GM19468 (cell line): ENCODE measurements at regions not wholly inside any gene's neighbourhood (a gene's known extent, or its start where the extent isn't known, plus 50 kb on each side); places are given as distances from the start of the nearest gene placed in this dataset.
"Not testable (repeated sequence)": the region's sequence is repeated elsewhere in the genome, so short reads cannot be mapped to it uniquely, and the experiment has no call there.

Experiments used
- ATAC-seq: cut with Tn5 transposase; IDR thresholded peaks from one replicate; pipeline ENCODE4 v1.9.1; 2021; ENCODE audit warnings: mild to moderate bottlenecking, moderate library complexity, moderate number of reproducible peaks; ENCODE audit not compliant: unreplicated experiment; ENCODE audit errors: extremely low read depth

GRCh38 chr5:56297851-56298250 lies 64.7 kb upstream of the ANKRD55 start:
- ATAC-seq: no peak

GRCh38 chr5:56295311-56295710 lies 62.2 kb upstream of the ANKRD55 start:
- ATAC-seq: not testable (repeated sequence)

- ATAC-seq: no peak
Observed at GRCh38 chr5:56294354-56294753, 61.2 kb upstream of the ANKRD55 start.

- not testable (repeated sequence) for ATAC-seq
Observed at GRCh38 chr5:56292874-56293273, 59.7 kb upstream of the ANKRD55 start.

- ATAC-seq: no peak
Observed at GRCh38 chr5:56291661-56292374, 58.7 kb upstream of the ANKRD55 start.

- ATAC-seq: no peak
Observed at GRCh38 chr5:56291079-56291643, 58.0 kb upstream of the ANKRD55 start.

- no peak for ATAC-seq
Observed at GRCh38 chr5:56290378-56291078, 57.4 kb upstream of the ANKRD55 start.

GRCh38 chr5:56289602-56289987 lies 56.5 kb upstream of the ANKRD55 start:
- ATAC-seq: no peak

- ATAC-seq: no peak
Observed at GRCh38 chr5:56288873-56289601, 55.9 kb upstream of the ANKRD55 start.

- no peak for ATAC-seq
Observed at GRCh38 chr5:56286015-56286884, 53.1 kb upstream of the ANKRD55 start.

GRCh38 chr5:56282951-56283350 lies 49.8 kb upstream of the ANKRD55 start:
- no peak for ATAC-seq
